ENCODE measurements at regions not wholly inside any gene's neighbourhood (a gene's known extent, or its start where the extent isn't known, plus 50 kb on each side); places are given as distances from the start of the nearest gene placed in this dataset.

DNA sequence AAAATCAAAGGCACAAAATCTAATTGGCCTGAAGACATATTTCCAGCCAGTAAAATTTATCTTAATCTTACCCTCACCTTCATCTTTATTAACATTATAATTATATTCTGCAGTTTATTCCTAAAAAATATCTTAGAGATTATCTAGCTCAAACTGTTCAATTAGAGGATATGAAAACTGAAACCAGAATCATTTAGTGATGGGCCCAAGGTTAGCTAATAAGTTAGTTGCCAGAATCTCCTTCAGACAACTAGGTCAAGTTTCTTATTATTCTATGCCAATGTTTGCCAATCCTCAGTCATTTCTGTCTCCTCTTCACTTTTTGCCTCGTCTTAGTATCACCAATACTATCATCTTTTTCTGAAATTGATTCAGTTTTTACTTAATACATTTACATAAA lies 56.0 kb upstream of the RASA1 start:
- TF ChIP-seq, protein P1, sequence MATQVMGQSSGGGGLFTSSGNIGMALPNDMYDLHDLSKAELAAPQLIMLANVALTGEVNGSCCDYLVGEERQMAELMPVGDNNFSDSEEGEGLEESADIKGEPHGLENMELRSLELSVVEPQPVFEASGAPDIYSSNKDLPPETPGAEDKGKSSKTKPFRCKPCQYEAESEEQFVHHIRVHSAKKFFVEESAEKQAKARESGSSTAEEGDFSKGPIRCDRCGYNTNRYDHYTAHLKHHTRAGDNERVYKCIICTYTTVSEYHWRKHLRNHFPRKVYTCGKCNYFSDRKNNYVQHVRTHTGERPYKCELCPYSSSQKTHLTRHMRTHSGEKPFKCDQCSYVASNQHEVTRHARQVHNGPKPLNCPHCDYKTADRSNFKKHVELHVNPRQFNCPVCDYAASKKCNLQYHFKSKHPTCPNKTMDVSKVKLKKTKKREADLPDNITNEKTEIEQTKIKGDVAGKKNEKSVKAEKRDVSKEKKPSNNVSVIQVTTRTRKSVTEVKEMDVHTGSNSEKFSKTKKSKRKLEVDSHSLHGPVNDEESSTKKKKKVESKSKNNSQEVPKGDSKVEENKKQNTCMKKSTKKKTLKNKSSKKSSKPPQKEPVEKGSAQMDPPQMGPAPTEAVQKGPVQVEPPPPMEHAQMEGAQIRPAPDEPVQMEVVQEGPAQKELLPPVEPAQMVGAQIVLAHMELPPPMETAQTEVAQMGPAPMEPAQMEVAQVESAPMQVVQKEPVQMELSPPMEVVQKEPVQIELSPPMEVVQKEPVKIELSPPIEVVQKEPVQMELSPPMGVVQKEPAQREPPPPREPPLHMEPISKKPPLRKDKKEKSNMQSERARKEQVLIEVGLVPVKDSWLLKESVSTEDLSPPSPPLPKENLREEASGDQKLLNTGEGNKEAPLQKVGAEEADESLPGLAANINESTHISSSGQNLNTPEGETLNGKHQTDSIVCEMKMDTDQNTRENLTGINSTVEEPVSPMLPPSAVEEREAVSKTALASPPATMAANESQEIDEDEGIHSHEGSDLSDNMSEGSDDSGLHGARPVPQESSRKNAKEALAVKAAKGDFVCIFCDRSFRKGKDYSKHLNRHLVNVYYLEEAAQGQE (IDR thresholded peaks at IDR 0.05; ENCODE audit: unreplicated experiment), result no peak
- TF ChIP-seq, protein P2, sequence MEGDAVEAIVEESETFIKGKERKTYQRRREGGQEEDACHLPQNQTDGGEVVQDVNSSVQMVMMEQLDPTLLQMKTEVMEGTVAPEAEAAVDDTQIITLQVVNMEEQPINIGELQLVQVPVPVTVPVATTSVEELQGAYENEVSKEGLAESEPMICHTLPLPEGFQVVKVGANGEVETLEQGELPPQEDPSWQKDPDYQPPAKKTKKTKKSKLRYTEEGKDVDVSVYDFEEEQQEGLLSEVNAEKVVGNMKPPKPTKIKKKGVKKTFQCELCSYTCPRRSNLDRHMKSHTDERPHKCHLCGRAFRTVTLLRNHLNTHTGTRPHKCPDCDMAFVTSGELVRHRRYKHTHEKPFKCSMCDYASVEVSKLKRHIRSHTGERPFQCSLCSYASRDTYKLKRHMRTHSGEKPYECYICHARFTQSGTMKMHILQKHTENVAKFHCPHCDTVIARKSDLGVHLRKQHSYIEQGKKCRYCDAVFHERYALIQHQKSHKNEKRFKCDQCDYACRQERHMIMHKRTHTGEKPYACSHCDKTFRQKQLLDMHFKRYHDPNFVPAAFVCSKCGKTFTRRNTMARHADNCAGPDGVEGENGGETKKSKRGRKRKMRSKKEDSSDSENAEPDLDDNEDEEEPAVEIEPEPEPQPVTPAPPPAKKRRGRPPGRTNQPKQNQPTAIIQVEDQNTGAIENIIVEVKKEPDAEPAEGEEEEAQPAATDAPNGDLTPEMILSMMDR (conservative IDR thresholded peaks at IDR 0.05; ENCODE audit: low read depth in 2 of 2), result no peak
- no peak for TF ChIP-seq EZH2 (IDR thresholded peaks at IDR 0.05; ENCODE audit: low read depth, unreplicated experiment)
- TF ChIP-seq EZH2phosphoT487 (IDR thresholded peaks at IDR 0.05; ENCODE audit: unreplicated experiment), result no peak
- TF ChIP-seq POLR2AphosphoS5 (IDR thresholded peaks at IDR 0.05; ENCODE audit: low read depth), result no peak
- no peak for TF ChIP-seq ZNF114 (CRISPR knock-in tag; IDR thresholded peaks at IDR 0.05)
- no peak for TF ChIP-seq ZNF331 (CRISPR knock-in tag; IDR thresholded peaks at IDR 0.05; ENCODE audit: low read depth)
- no peak for TF ChIP-seq CREB1 (CRISPR knock-in tag; IDR thresholded peaks at IDR 0.05; ENCODE audit: low read depth)
- TF ChIP-seq STAT1 (IDR thresholded peaks at IDR 0.05; ENCODE audit: unreplicated experiment), result no peak
- TF ChIP-seq NANOG (IDR thresholded peaks at IDR 0.05; ENCODE audit: borderline replicate concordance), result no peak
- TF ChIP-seq JUNB (IDR thresholded peaks at IDR 0.05; ENCODE audit: unreplicated experiment), result no peak
- TF ChIP-seq, protein P3, sequence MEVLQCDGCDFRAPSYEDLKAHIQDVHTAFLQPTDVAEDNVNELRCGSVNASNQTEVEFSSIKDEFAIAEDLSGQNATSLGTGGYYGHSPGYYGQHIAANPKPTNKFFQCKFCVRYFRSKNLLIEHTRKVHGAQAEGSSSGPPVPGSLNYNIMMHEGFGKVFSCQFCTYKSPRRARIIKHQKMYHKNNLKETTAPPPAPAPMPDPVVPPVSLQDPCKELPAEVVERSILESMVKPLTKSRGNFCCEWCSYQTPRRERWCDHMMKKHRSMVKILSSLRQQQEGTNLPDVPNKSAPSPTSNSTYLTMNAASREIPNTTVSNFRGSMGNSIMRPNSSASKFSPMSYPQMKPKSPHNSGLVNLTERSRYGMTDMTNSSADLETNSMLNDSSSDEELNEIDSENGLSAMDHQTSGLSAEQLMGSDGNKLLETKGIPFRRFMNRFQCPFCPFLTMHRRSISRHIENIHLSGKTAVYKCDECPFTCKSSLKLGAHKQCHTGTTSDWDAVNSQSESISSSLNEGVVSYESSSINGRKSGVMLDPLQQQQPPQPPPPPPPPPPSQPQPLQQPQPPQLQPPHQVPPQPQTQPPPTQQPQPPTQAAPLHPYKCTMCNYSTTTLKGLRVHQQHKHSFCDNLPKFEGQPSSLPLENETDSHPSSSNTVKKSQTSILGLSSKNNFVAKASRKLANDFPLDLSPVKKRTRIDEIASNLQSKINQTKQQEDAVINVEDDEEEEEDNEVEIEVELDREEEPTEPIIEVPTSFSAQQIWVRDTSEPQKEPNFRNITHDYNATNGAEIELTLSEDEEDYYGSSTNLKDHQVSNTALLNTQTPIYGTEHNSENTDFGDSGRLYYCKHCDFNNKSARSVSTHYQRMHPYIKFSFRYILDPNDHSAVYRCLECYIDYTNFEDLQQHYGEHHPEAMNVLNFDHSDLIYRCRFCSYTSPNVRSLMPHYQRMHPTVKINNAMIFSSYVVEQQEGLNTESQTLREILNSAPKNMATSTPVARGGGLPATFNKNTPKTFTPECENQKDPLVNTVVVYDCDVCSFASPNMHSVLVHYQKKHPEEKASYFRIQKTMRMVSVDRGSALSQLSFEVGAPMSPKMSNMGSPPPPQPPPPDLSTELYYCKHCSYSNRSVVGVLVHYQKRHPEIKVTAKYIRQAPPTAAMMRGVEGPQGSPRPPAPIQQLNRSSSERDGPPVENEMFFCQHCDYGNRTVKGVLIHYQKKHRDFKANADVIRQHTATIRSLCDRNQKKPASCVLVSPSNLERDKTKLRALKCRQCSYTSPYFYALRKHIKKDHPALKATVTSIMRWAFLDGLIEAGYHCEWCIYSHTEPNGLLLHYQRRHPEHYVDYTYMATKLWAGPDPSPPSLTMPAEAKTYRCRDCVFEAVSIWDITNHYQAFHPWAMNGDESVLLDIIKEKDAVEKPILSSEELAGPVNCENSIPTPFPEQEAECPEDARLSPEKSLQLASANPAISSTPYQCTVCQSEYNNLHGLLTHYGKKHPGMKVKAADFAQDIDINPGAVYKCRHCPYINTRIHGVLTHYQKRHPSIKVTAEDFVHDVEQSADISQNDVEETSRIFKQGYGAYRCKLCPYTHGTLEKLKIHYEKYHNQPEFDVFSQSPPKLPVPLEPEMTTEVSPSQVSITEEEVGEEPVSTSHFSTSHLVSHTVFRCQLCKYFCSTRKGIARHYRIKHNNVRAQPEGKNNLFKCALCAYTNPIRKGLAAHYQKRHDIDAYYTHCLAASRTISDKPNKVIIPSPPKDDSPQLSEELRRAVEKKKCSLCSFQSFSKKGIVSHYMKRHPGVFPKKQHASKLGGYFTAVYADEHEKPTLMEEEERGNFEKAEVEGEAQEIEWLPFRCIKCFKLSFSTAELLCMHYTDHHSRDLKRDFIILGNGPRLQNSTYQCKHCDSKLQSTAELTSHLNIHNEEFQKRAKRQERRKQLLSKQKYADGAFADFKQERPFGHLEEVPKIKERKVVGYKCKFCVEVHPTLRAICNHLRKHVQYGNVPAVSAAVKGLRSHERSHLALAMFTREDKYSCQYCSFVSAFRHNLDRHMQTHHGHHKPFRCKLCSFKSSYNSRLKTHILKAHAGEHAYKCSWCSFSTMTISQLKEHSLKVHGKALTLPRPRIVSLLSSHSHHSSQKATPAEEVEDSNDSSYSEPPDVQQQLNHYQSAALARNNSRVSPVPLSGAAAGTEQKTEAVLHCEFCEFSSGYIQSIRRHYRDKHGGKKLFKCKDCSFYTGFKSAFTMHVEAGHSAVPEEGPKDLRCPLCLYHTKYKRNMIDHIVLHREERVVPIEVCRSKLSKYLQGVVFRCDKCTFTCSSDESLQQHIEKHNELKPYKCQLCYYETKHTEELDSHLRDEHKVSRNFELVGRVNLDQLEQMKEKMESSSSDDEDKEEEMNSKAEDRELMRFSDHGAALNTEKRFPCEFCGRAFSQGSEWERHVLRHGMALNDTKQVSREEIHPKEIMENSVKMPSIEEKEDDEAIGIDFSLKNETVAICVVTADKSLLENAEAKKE (CRISPR knock-in tag; IDR thresholded peaks at IDR 0.05), result no peak
- TF ChIP-seq, protein P4, sequence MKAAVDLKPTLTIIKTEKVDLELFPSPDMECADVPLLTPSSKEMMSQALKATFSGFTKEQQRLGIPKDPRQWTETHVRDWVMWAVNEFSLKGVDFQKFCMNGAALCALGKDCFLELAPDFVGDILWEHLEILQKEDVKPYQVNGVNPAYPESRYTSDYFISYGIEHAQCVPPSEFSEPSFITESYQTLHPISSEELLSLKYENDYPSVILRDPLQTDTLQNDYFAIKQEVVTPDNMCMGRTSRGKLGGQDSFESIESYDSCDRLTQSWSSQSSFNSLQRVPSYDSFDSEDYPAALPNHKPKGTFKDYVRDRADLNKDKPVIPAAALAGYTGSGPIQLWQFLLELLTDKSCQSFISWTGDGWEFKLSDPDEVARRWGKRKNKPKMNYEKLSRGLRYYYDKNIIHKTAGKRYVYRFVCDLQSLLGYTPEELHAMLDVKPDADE (IDR thresholded peaks at IDR 0.05), result no peak

Data from GM23338 (cell line).